C4-2B (cell line): ENCODE measurements at regions not wholly inside any gene's neighbourhood (a gene's known extent, or its start where the extent isn't known, plus 50 kb on each side); places are given as distances from the start of the nearest gene placed in this dataset.
"Not testable (repeated sequence)": the region's sequence is repeated elsewhere in the genome, so short reads cannot be mapped to it uniquely, and the experiment has no call there.

Experiments used
- ZFX ChIP-seq: fragments of 450-650 bp; IDR thresholded peaks from 2 replicates; pipeline ENCODE4 v1.6.1; 2017
- TF ChIP-seq, protein P1 (sequence below): fragments of 450-650 bp; conservative IDR thresholded peaks from 2 replicates; pipeline ENCODE4 v1.5.1; 2017; ENCODE audit warnings: mild to moderate bottlenecking

DNA sequence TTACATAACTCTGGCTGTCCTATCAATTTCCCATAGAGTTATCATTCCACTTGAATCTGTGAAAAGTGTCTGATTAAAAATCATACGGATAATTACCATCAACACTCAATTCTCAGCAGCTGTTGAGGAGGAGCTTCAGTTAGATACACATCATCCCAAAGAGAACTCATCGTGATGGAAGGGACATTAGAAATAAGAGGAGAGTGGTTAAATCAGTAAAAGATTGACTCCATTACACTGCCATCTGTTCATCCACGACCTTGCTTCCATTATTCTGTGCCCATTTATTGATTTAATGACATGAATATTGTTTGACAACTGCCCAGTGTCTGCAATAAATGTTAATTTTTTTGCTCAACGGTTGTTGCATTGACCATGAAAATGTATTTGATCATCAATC, 223.5 kb downstream of the SPATA31A1 start:
- TF ChIP-seq, protein P1, sequence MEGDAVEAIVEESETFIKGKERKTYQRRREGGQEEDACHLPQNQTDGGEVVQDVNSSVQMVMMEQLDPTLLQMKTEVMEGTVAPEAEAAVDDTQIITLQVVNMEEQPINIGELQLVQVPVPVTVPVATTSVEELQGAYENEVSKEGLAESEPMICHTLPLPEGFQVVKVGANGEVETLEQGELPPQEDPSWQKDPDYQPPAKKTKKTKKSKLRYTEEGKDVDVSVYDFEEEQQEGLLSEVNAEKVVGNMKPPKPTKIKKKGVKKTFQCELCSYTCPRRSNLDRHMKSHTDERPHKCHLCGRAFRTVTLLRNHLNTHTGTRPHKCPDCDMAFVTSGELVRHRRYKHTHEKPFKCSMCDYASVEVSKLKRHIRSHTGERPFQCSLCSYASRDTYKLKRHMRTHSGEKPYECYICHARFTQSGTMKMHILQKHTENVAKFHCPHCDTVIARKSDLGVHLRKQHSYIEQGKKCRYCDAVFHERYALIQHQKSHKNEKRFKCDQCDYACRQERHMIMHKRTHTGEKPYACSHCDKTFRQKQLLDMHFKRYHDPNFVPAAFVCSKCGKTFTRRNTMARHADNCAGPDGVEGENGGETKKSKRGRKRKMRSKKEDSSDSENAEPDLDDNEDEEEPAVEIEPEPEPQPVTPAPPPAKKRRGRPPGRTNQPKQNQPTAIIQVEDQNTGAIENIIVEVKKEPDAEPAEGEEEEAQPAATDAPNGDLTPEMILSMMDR: not testable (repeated sequence)
- not testable (repeated sequence) for TF ChIP-seq ZFX
